ENCODE measurements at regions not wholly inside any gene's neighbourhood (a gene's known extent, or its start where the extent isn't known, plus 50 kb on each side); places are given as distances from the start of the nearest gene placed in this dataset.

DNA sequence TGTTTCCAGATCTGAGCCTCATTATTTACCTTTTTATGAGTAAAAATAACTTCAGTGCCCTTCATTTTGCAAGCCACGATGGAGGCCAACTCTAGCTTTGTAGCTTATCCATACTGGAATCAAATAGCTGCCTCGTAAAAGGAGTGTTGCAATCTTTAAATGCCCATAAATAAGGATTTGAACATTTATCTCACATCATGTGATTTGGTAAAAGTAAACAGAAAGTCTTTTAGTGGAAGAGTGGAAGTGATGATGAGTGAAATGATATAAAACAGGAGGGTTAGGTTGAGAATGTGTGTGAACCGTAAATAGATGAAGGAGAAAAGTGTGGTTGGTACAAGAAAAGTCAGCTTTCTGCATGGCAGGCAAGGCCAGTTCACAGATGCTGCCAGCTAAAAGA lies 348.9 kb downstream of the OSR1 start:
- TF ChIP-seq, protein P1, sequence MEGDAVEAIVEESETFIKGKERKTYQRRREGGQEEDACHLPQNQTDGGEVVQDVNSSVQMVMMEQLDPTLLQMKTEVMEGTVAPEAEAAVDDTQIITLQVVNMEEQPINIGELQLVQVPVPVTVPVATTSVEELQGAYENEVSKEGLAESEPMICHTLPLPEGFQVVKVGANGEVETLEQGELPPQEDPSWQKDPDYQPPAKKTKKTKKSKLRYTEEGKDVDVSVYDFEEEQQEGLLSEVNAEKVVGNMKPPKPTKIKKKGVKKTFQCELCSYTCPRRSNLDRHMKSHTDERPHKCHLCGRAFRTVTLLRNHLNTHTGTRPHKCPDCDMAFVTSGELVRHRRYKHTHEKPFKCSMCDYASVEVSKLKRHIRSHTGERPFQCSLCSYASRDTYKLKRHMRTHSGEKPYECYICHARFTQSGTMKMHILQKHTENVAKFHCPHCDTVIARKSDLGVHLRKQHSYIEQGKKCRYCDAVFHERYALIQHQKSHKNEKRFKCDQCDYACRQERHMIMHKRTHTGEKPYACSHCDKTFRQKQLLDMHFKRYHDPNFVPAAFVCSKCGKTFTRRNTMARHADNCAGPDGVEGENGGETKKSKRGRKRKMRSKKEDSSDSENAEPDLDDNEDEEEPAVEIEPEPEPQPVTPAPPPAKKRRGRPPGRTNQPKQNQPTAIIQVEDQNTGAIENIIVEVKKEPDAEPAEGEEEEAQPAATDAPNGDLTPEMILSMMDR (IDR thresholded peaks at IDR 0.05), result no peak
- no peak for TF ChIP-seq POLR2A (IDR thresholded peaks at IDR 0.05)

Measured in heart left ventricle (tissue), 13 donors.